GM04504 (cell line): ENCODE measurements at regions not wholly inside any gene's neighbourhood (a gene's known extent, or its start where the extent isn't known, plus 50 kb on each side); places are given as distances from the start of the nearest gene placed in this dataset.

Source experiments
- DNase-seq: peaks from one replicate; pipeline ENCODE4 v3.0.0-alpha.2; 2012; ENCODE audit warnings: low read depth

DNA sequence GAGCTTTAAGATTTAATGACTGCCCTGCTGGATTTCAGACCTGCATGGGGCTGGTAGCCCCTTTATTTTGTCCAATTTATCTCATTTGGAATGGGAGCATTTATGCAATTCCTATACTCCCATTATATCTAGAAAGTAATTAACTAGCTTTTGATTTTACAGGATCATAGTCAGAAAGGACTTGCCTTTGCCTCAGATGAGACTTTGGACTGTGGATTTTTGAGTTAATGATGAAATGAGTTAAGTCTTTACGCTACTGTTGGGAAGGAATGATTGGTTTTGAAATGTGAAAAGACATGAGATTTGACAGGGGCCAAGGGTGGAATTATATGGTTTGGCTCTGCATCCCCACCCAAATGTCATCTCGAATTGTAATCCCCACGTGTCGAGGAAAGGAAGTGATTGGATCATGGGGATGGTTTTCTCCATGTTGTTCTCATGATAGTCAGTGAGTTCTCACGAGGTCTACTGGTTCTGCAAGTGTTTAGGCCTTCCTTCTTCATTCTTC is 213.1 kb upstream of the DCN start:
- DNase-seq = no peak

DNA sequence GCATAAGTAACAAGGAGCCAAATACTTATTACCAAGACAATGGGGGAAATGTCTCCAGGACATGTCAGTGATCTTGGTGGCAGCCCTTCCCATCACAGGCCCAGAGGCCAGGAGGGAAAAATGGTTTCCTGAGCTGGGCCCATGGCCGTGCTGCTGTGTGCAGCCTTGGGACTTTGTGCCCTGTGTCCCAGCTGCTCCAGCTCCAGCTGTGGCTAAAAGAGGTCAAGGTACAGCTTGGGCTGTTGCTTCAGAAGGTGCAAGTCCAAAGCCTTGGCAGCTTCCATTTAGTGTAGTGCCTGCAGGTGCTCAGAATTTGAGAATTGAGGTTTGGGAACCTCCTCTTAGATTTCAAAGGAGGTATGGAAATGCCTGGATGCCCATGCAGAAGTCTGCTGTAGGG is 212.3 kb upstream of the DCN start:
- DNase-seq = no peak

DNA sequence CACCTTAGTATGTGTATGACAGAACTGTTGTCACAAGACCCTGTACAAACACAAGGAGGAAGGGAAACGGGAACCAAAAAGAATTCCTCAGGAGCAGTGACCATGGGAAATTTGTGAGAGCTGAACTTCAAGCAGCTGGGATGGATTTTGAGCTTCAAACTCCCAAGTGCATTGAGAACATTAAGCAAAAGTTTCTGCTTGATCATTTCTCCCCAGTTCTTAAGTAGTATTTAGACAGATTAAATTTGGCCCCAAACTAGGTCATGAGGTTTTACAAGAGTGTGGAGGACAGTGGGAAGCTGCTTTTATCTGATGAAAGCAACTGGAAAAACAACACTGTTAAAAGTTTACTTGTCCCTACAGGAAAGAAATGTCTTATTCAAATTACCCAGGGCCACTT is 206.0 kb upstream of the DCN start:
- DNase-seq = no peak

DNA sequence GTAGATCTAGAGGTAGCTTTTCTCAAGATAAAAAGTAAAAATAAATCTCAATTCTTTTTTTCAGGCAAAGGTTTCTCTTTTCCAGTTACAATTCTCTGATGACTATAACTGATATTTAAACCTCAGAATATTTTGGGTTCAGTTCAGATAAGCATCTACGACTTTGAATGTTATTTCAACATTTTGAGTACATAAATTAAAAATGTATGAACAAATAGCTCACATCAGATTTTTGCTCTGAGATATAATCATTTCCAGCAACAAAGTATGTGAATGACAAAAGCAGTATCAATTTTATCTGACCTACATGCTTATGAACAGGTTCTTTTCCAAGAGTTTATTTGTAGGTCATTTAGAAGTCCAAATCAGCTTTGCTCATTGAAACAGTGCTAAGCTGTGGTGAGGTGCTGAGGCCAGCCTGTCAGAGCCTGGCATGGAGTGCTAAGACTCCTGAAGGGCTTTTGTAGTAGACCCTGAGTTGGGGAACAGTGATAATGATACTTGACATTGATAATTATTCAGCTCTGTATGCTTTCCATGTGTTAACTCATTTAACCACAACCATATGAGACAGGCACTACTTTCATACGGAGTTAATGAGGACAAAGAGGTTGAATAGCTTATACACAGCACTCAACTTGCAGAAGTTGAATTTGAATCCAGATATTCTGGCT is 205.0 kb upstream of the DCN start:
- DNase-seq = no peak

DNA sequence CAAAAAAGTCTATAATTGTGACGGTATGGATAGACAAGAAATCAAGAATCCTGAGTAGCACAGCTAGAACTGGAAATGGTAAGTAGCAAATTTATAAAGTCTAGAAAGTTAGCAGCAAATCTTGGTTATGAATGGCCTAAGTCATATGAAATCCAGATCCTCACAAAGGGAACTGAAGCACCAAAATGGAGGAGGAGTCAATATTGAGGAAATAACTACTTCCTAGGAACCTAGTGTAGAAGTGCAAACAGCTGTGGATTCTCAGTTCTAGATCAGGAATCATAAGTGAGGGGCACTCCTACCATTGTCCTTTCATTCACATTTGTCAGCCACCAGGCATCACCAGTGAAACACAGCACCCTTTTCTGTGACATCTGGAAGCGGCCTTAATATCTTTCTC is 202.2 kb upstream of the DCN start:
- DNase-seq = no peak

DNA sequence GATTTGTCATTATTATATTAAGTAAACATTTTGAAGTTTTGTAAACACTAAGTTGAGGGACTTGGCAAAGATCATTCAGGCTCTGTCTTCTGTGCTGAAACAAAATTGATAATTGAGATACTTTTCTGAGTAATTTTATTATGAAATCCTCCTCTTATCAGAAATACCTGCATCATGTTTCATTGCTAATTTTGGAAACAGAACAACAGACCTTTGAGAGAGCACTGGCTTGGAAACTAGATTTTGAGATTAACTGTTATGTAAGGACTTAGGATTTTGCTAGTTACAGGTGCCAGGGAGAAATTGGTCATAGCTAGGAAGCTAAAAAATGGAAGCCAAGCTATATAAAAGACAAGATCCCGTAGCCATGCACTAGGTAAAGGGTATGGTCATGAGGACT is 201.7 kb upstream of the DCN start:
- no peak for DNase-seq

DNA sequence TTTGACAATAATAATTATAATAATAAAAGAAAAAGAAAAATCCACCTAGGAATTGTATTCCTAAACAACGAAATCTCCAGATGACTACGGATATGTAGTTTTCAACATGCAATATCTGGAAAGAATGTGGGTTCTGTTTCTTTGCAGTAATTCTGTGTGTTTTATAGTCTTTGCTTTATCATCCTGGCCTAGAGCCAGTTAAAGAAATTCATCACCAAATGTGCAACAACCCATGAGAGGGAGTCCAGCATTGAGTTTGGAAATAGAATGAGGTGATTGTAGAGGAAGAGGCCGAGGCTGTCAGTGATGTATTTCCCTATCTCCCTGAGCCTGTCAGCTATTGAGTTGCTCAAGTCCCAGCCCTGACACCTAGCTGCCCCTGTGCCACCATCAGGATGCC is 200.5 kb upstream of the DCN start:
- DNase-seq = no peak

DNA sequence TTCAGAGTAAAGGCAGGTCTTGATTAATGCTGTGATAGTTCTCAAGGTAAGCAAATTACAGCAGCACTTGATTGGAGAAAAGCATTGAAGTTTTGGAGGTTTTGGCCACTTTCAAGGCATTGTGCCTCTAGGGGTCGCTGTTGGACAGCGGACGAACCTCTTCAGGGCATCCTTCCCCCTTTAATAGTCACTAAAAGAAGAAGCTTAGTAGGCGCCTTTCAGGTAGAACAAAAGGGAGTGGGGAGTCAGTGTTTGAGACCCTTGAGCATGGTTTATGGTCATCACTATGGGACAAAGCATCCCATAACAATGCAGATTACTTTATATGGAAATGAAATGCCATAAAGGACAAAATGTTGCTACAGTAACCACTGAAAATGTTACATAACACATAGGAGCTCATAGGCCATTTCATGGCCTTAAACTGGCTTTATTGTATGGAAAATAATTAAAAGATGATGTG is 199.5 kb upstream of the DCN start:
- DNase-seq = peak; percentile 39

DNA sequence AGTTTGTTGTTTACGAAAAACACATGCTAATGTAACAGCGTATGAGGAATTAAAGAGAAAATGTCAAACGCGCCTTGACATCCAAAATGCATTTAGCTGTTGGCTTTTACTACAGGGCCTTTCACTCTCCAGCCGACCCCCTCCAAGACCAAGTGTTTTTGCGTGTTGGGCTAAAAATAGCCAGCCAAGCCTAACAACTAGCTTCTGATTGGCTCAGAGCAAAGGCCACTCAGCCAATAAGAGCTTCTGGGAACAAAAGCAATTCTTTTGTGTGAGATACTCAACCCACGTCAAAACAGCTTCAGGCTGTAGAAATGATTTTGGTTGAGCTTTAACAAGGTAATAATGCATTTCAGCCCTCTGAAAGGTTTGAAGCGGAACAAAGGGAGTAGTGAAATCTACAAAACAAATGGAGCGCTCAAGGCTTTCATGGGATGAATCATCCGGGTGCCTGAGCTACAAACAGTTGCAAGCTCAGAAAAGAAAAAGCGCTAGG is 198.7 kb upstream of the DCN start:
- peak; percentile 40 for DNase-seq

DNA sequence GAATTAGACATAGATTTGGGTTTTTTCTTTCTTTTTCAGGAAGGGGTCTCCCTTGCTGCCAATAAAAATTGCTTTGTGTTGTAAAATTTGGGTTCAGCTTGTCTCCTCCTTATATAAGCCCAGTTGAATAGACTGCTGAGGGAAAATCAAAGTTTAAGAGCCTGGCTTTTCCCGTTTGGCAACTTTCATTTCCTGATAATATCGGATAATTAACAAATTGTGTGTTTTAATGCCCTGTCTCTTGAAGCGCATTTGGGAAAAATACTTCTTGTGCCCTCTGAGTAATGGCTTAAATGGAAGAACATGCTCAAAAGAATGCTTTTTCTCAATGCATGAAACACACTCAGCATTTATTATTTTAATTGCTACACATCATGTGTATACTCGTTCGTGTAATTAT is 198.0 kb upstream of the DCN start:
- DNase-seq = no peak

DNA sequence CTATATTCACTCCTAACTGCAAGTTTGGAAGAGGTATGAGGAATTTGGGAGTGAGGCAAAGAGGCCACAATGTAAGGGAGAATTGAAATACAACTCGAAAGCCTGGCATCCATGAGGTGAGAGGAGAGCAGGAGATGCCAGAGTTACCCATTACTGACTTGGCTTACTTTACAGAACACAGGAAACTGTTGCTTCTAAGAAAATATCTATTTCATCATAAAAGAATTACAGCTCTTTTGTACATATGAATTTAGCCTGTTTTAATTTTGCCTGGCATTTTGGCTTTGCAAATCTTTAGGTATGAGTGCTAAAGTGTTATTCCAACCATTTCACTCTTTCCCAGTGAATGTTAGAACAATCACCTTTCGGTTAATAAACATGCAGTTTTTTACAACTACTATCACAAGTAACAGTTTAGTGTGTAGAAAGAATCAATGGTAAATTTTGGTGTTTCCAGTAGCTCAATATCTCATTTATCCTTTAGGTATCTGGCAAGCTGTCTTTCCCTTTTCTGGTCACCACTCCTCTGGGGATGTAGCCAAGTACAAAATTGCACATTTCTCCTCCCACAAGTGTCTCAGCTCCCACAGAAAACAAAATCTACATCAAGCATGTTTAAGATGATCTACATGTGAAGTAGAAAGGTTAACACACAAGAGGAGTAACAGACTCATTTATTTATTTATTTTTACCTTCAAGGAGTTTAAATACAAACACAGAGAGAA is 196.6 kb upstream of the DCN start:
- DNase-seq = no peak

DNA sequence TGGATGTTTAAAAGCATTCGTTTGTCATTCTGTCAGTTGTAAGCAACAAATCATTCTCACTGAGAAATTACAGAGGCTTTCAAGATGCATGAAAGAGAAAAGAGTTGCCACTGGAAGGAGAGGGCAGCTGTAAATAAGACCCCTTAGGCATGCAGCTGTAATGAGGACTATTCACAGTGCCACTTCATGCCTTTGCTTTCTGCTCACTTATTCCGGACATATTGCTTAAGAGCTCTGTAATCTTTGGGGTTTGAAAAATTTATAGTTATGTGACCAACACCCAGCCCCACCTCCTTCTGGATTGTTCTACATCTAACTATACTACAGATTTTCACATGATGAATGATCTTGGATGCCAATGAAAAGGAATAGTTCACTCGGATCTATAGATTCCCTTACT is 194.8 kb upstream of the DCN start:
- no peak for DNase-seq

DNA sequence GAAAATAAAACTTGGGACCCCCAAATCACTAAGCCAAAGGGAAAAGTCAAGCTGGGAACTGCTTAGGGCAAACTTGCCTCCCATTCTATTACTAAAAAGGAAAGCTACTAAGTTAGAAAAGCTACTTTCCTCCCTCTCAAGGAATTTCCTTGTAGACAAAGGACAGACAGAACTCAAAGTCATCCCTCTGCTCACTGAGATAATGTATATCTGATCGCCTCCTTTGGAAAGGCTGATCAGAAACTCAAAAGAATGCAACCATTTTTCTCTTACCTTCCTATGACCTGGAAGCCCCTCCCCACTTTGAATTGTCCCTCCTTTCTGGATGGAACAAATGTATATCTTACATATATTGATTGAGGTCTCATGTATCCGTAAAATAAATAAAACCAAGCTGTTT is 190.5 kb upstream of the DCN start:
- no peak for DNase-seq

DNA sequence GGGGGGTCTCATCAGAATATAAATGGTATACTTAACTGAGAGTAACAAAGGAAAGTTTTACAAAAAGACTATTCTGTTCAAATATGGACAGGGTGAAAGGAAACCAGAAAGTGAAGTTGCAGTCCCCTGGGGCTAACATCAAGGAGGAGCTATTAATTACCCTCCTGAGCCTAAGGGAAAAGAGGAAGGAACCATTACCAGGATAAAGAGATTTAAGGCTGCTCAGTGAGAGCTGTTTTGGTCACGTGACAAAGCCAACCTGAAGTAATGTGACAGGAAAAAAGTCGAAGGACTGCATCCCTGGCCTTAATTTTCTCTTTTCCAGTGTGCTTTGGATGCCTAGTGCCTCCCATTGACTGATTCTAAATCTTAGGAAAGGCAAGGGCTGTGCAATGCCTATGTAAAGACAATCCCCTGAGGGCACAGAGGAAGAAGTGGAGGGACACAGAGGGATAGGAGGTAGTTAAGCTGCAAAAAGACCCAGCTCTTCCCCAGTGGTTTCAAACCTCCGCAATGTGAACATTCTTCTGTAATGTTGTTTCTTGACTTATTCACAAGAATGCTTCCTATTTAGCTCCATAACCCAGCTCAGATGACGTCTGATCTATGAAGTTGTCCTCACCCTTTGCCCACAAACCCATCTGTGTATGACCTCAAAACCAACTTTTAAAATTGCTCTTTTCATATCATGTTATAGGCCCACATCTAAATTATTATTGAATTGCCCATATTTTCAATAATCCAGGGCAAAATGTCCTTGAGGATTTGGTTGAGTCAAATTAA is 187.7 kb upstream of the DCN start:
- no peak for DNase-seq

DNA sequence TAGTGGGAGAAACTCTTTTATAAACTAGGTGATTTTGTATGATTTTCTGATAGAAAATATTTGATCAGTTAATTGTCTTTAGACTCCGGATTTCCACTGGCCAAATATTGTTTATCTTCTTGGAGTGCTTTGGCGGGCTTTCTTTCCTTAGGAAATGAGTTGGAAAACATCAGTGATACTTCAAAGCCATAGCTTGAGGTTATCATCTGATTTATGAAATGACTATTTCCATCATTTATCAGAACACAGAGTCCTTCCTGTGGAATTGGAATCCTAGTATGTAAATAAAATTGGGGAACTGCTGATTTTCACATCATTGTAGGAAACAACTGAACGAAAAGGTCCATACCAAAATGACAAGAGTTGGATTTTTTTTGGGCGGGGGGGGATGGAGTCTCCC is 186.0 kb upstream of the DCN start:
- DNase-seq = no peak

DNA sequence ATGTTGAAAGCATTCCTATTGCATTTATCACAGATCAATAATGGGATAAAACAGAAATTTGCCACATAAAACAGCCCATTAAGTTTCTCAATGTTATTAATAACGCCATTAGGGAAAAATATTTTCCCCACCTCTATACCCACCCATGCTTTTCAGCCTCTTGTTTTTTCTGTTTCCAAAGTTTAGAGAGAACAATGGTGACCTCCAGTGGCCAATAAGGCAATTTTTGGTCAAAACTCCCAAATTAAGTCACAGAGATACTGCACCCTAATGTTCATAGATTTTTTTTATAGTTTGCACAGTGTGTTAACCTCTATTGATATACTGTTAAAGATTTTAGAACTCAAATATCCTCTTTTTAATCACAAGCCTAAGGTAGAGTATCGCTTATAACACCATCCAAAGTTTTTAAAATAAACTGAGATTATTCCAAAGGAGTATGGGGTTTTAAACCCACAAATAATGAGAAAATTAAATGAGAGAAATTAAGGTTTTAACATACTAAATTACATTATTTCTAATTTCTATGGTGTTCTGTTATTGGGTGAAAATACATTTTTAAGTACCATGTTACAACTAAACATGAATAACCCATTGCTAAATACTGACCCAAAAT is 184.7 kb upstream of the DCN start:
- no peak for DNase-seq

DNA sequence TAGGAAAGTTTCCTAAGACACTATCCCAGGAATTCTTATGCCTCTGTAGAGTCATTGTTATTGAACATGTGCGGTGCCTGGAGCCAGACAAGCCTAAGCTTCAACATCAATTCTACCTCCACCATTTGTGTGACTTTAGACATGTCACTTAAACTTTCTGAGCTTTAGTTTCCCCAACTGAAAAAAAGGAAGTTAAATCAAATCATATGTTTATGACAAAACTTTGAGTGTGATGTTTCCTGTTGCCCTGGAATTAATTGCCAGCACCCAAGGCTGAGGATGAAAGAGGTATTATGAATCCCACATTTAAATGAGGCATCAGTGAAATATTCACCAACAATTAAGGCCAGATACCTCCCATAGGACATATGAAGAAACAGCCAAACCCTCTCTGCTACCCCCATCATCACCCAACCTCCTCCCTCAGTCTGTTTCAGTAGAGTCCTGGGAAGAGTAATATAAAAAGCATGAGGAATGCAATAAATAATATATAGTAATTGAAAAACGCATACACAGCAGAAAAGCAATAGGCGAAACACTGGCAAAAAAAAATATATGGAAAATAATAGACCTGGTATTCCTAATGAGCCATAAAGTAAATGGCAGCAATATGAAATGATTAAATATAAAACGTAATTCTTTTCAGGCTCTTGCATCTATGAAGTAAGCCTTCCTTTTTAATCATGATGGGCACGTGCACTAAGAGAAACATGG is 182.0 kb upstream of the DCN start:
- no peak for DNase-seq

DNA sequence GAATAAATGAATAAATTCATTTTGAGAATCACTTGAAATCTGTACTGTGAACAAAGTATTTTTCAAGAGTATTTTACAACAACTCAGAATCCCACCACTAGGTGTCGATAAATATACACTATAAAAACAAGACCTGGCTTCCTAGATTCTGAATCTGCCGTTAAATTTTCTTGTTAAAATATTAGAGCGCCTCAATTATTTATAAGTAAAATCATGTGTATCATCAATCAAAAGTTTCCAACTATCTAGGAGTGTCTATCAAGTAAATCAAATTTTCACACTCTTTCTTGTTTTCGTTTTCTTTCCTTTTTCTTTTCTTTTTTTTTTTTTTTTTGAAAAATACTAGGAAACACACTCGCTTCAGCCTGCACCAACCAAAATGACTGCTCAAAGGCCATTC is 179.2 kb upstream of the DCN start:
- DNase-seq = no peak

DNA sequence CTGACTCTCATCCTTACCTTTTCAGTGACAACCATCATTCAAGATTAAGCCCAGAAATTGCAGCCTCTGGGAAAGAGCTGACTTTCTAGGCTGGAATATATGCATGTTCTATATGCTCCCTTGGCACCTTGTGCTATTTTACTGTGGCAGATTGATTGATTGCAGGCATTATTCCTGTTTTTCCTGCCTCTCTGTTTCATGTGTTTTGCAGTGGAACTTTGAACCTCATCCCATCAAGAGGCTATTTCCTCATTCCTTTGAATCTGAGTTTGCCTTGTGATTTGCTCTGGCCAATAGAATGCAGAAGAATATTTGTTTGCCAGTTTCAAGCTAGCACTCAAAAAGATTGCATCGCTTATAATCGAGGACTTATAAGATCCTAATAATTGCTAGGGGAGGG is 174.8 kb upstream of the DCN start:
- no peak for DNase-seq

DNA sequence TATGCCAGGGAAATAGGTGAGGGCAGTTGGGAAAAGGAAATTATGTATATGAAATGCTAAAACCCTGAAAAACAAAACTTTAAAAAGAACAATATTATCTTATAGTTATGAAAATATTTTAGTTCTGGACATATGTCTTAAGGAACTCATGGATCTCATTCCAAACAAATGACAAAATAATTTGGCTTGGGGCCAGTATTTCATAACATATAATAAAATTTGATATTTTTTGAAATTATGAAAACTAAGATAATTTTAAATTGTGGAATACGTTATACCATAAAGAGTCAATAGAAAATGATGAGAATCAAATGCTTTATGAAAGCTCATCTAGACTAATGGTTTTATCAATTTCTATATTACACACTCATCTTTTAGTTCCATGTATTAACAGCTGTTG is 173.8 kb upstream of the DCN start:
- DNase-seq = no peak

DNA sequence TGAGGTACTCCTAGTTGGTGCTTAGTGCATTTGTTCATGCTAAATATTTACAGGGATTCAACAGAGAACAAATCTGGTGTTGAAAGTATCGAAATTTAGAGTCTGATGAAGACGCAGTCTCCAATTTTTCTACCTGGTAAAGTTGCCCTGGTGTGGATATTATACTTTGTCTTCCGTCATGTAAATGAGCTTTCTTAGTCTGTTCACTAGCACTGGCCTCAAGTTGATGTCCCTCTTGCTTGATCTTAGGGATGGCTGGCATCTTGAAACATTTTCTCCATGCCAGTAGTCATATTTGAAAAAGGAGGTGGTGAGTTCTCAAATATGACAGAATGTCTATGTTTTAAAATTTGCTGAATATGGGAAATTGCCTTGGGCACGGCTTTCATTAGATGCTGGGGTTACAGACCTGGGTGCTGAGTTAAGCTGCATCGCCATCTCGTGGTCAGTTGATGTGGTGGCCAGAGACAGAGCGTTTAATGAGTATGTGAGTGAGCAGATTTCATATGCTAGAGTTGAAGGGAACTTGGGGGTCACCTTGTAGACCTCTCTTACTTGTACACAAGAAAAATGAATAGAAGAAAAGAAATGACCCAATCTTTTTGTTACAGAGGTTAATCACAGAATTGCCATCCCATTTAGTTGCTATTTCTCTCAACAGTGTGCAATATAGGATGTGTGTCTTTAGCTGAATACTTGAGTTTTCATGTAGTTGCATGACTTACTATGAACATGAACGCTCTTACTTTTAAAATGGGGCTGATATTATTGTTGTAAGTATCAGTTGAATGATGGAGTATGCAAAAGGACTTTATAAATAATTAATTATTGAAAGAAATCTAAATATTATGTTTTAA is 172.8 kb upstream of the DCN start:
- DNase-seq = peak; percentile 64
